ENCODE measurements at regions not wholly inside any gene's neighbourhood (a gene's known extent, or its start where the extent isn't known, plus 50 kb on each side); places are given as distances from the start of the nearest gene placed in this dataset.

DNA sequence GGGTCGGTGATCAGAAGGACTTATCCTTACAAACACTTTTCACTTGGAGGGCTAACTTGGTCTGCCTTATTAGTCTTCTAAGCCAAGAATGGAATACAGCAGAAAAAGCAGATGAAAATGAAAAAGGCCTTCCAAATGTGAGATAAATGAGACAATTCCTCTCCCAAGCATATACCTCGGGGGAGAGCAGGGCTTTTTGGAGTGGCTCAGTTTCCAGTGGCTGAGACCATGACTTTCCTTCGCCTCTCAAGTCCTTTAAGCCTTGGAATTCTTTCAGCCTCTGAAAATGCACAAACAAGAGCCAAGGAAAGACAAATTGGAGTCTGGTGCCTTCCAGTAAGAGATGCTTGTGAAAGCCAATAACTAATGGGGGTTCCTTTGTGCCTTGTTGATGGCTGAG is 130.9 kb downstream of the DTWD1 start:
- TF ChIP-seq, protein P1, sequence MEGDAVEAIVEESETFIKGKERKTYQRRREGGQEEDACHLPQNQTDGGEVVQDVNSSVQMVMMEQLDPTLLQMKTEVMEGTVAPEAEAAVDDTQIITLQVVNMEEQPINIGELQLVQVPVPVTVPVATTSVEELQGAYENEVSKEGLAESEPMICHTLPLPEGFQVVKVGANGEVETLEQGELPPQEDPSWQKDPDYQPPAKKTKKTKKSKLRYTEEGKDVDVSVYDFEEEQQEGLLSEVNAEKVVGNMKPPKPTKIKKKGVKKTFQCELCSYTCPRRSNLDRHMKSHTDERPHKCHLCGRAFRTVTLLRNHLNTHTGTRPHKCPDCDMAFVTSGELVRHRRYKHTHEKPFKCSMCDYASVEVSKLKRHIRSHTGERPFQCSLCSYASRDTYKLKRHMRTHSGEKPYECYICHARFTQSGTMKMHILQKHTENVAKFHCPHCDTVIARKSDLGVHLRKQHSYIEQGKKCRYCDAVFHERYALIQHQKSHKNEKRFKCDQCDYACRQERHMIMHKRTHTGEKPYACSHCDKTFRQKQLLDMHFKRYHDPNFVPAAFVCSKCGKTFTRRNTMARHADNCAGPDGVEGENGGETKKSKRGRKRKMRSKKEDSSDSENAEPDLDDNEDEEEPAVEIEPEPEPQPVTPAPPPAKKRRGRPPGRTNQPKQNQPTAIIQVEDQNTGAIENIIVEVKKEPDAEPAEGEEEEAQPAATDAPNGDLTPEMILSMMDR (IDR thresholded peaks at IDR 0.05 in 4 of 5, conservative IDR thresholded peaks at IDR 0.05 in 1 of 5) = no peak
- TF ChIP-seq POLR2A (IDR thresholded peaks at IDR 0.05) = no peak

Data from gastrocnemius medialis (tissue), 4 donors.